NCI-H774 (cell line): ENCODE measurements at regions not wholly inside any gene's neighbourhood (a gene's known extent, or its start where the extent isn't known, plus 50 kb on each side); places are given as distances from the start of the nearest gene placed in this dataset.

Experiments used
- DNase-seq: peaks from one replicate; lab custom pipeline; 2025; lab: John Stamatoyannopoulos, UW

- DNase-seq: no peak
Observed at GRCh38 chr18:1954583-1955312, 616.6 kb downstream of the METTL4 start.

GRCh38 chr18:1958798-1959197 lies 612.5 kb downstream of the METTL4 start:
- no peak for DNase-seq

GRCh38 chr18:1965016-1965415 lies 606.3 kb downstream of the METTL4 start:
- no peak for DNase-seq

GRCh38 chr18:1965541-1965940 lies 605.8 kb downstream of the METTL4 start:
- DNase-seq: no peak

- DNase-seq: no peak
Observed at GRCh38 chr18:1968801-1969498, 602.4 kb downstream of the METTL4 start.

GRCh38 chr18:1976484-1976883 lies 594.8 kb downstream of the METTL4 start:
- no peak for DNase-seq

GRCh38 chr18:1982056-1982455 lies 589.2 kb downstream of the METTL4 start:
- no peak for DNase-seq

- no peak for DNase-seq
Observed at GRCh38 chr18:1983746-1984515, 587.4 kb downstream of the METTL4 start.

GRCh38 chr18:1993866-1994265 lies 577.4 kb downstream of the METTL4 start:
- no peak for DNase-seq

GRCh38 chr18:1994471-1994870 lies 576.8 kb downstream of the METTL4 start:
- no peak for DNase-seq

- DNase-seq: no peak
Observed at GRCh38 chr18:1995041-1995612, 576.2 kb downstream of the METTL4 start.

GRCh38 chr18:1998121-1998520 lies 573.2 kb downstream of the METTL4 start:
- no peak for DNase-seq

- DNase-seq: no peak
Observed at GRCh38 chr18:1999387-1999786, 571.9 kb downstream of the METTL4 start.

- no peak for DNase-seq
Observed at GRCh38 chr18:2002151-2002550, 569.2 kb downstream of the METTL4 start.

GRCh38 chr18:2002604-2003003 lies 568.7 kb downstream of the METTL4 start:
- DNase-seq: no peak

GRCh38 chr18:2009942-2010697 lies 561.2 kb downstream of the METTL4 start:
- no peak for DNase-seq

GRCh38 chr18:2027016-2027415 lies 544.3 kb downstream of the METTL4 start:
- no peak for DNase-seq

GRCh38 chr18:2027756-2028155 lies 543.5 kb downstream of the METTL4 start:
- DNase-seq: no peak

- no peak for DNase-seq
Observed at GRCh38 chr18:2028986-2029385, 542.3 kb downstream of the METTL4 start.

GRCh38 chr18:2030647-2031046 lies 540.7 kb downstream of the METTL4 start:
- no peak for DNase-seq

- no peak for DNase-seq
Observed at GRCh38 chr18:2032036-2032435, 539.3 kb downstream of the METTL4 start.

- no peak for DNase-seq
Observed at GRCh38 chr18:2035056-2035455, 536.2 kb downstream of the METTL4 start.
